ENCODE measurements at regions not wholly inside any gene's neighbourhood (a gene's known extent, or its start where the extent isn't known, plus 50 kb on each side); places are given as distances from the start of the nearest gene placed in this dataset.
"Not testable (repeated sequence)": the region's sequence is repeated elsewhere in the genome, so short reads cannot be mapped to it uniquely, and the experiment has no call there.

- DNase-seq (ENCODE audit: low read depth in 2 of 2), result not testable (repeated sequence)
These were observed 197.5 kb upstream of the FAT3 start for GRCh38 chr11:92027136-92027535.

- no peak for DNase-seq (ENCODE audit: low read depth in 2 of 2)
These were observed 198.0 kb upstream of the FAT3 start for GRCh38 chr11:92026664-92027063.

GRCh38 chr11:92024788-92025187 is 199.8 kb upstream of the FAT3 start:
- DNase-seq (ENCODE audit: low read depth in 2 of 2), result no peak

- DNase-seq (ENCODE audit: low read depth in 2 of 2), result no peak
These were observed 202.1 kb upstream of the FAT3 start for GRCh38 chr11:92022499-92022898.

GRCh38 chr11:92018332-92018731 is 206.3 kb upstream of the FAT3 start:
- DNase-seq (ENCODE audit: low read depth in 2 of 2), result no peak

GRCh38 chr11:92008249-92008648 is 216.4 kb upstream of the FAT3 start:
- DNase-seq (ENCODE audit: low read depth in 2 of 2), result no peak

GRCh38 chr11:92002568-92002967 is 222.1 kb upstream of the FAT3 start:
- DNase-seq (ENCODE audit: low read depth in 2 of 2), result no peak

GRCh38 chr11:91998481-91998880 is 226.1 kb upstream of the FAT3 start:
- no peak for DNase-seq (ENCODE audit: low read depth in 2 of 2)

- DNase-seq (ENCODE audit: low read depth in 2 of 2), result no peak
These were observed 227.4 kb upstream of the FAT3 start for GRCh38 chr11:91997226-91997625.

GRCh38 chr11:91996526-91996925 is 228.1 kb upstream of the FAT3 start:
- no peak for DNase-seq (ENCODE audit: low read depth in 2 of 2)

- not testable (repeated sequence) for DNase-seq (ENCODE audit: low read depth in 2 of 2)
These were observed 236.2 kb upstream of the FAT3 start for GRCh38 chr11:91988443-91988842.

- DNase-seq (ENCODE audit: low read depth in 2 of 2), result no peak
These were observed 238.4 kb upstream of the FAT3 start for GRCh38 chr11:91986218-91986617.

- no peak for DNase-seq (ENCODE audit: low read depth in 2 of 2)
These were observed 240.5 kb upstream of the FAT3 start for GRCh38 chr11:91984033-91984584.

- no peak for DNase-seq (ENCODE audit: low read depth in 2 of 2)
These were observed 242.6 kb upstream of the FAT3 start for GRCh38 chr11:91981995-91982394.

- no peak for DNase-seq (ENCODE audit: low read depth in 2 of 2)
These were observed 244.8 kb upstream of the FAT3 start for GRCh38 chr11:91979775-91980174.

- DNase-seq (ENCODE audit: low read depth in 2 of 2), result no peak
These were observed 245.9 kb upstream of the FAT3 start for GRCh38 chr11:91978747-91979146.

GRCh38 chr11:91972665-91973266 is 251.9 kb upstream of the FAT3 start:
- no peak for DNase-seq (ENCODE audit: low read depth in 2 of 2)

GRCh38 chr11:91970624-91971023 is 254.0 kb upstream of the FAT3 start:
- no peak for DNase-seq (ENCODE audit: low read depth in 2 of 2)

GRCh38 chr11:91969486-91969885 is 255.1 kb upstream of the FAT3 start:
- no peak for DNase-seq (ENCODE audit: low read depth in 2 of 2)

GRCh38 chr11:91967691-91968045 is 256.9 kb upstream of the FAT3 start:
- DNase-seq (ENCODE audit: low read depth in 2 of 2), result no peak

GRCh38 chr11:91967026-91967690 is 257.5 kb upstream of the FAT3 start:
- no peak for DNase-seq (ENCODE audit: low read depth in 2 of 2)

GRCh38 chr11:91966368-91966767 is 258.2 kb upstream of the FAT3 start:
- DNase-seq (ENCODE audit: low read depth in 2 of 2), result no peak

- no peak for DNase-seq (ENCODE audit: low read depth in 2 of 2)
These were observed 263.8 kb upstream of the FAT3 start for GRCh38 chr11:91960770-91961169.

GRCh38 chr11:91959411-91959810 is 265.2 kb upstream of the FAT3 start:
- DNase-seq (ENCODE audit: low read depth in 2 of 2), result no peak

All from stimulated activated CD4-positive, alpha-beta T cell treated with anti-CD3 and anti-CD28 coated beads, Interleukin-1b, Interleukin-23, amount 100 ng/mL, for 4 hours (primary cell).